Left ventricle myocardium inferior (tissue), 1 donor: ENCODE measurements at regions not wholly inside any gene's neighbourhood (a gene's known extent, or its start where the extent isn't known, plus 50 kb on each side); places are given as distances from the start of the nearest gene placed in this dataset.

ENCODE experiments used
- DNase-seq: peaks from one replicate; pipeline ENCODE4 v3.0.0-alpha.2; 2020
- H3K27ac ChIP-seq: fragments of 200-600 bp; replicated peaks from 2 replicates; pipeline ENCODE4 v1.8.0; 2021
- H3K27me3 ChIP-seq: fragments of 200-600 bp; 2 replicates; pipeline ENCODE4 v1.8.0; 2021; ENCODE audit warnings: low read depth
- H3K36me3 ChIP-seq: fragments of 200-600 bp; 2 replicates; pipeline ENCODE4 v1.8.0; 2021
- H3K4me1 ChIP-seq: fragments of 200-600 bp; 2 replicates; pipeline ENCODE4 v1.8.0; 2021
- H3K4me3 ChIP-seq: fragments of 200-600 bp; 2 replicates; pipeline ENCODE4 v1.8.0; 2021; ENCODE audit warnings: mild to moderate bottlenecking, moderate library complexity
- H3K9me3 ChIP-seq: fragments of 200-600 bp; replicated peaks from 2 replicates; pipeline ENCODE4 v1.8.0; 2021
- intact Hi-C: fragments of 100-400 bp; cut with micrococcal nuclease; formaldehyde crosslinking; loops from one replicate; pipeline ENCODE4 v1.11.0; 2022
- TF ChIP-seq, protein P1 (sequence below): fragments of 200-600 bp; IDR thresholded peaks from 2 replicates; pipeline ENCODE4 v1.8.0; 2021; ENCODE audit warnings: antibody characterized with exemption, mild to moderate bottlenecking, borderline replicate concordance
- donor health status: DM: no; HTN: yes; CAD: no; lungs with severe emphysema.

DNA sequence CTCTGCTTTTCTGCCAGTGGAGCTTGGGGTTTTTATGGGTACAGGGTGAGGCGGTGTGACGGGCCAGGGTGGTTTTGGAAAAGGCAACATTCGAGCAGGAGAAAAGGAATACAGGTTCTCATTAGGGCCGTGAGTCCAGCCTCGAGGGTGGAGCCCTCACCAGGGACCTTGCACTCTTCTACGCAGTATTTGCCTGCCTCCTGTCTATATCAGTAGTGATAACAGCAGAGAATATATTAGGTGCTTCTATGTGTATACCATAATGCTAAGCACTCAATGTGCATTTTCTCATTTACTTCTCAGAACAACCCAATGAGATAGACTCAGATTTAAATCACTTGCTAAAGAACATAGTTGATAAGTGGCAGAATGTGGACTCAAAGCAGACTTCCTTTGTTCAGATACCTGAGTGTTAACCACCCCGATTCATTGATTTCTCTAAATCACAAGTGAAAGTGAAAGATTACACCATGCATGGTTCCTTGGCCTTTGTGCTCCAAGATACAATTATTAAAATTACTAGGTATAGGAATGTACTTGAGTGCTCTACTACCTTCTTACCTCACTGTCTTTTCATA, 403.9 kb downstream of the PCDH7 start:
- Histone ChIP-seq H3K4me3 (no peak overlapping the region), H3K27ac (no peak overlapping the region), H3K4me1 (peaks cover 11% of the 10 kb centered on the region), H3K27me3 (no peaks in the 10 kb centered on the region), H3K36me3 (no peaks in the 10 kb centered on the region), H3K9me3 (no peaks in the 10 kb centered on the region)
- TF ChIP-seq, protein P1, sequence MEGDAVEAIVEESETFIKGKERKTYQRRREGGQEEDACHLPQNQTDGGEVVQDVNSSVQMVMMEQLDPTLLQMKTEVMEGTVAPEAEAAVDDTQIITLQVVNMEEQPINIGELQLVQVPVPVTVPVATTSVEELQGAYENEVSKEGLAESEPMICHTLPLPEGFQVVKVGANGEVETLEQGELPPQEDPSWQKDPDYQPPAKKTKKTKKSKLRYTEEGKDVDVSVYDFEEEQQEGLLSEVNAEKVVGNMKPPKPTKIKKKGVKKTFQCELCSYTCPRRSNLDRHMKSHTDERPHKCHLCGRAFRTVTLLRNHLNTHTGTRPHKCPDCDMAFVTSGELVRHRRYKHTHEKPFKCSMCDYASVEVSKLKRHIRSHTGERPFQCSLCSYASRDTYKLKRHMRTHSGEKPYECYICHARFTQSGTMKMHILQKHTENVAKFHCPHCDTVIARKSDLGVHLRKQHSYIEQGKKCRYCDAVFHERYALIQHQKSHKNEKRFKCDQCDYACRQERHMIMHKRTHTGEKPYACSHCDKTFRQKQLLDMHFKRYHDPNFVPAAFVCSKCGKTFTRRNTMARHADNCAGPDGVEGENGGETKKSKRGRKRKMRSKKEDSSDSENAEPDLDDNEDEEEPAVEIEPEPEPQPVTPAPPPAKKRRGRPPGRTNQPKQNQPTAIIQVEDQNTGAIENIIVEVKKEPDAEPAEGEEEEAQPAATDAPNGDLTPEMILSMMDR = no peak
- intact Hi-C loops = no loop called here
- DNase-seq = no peak

DNA sequence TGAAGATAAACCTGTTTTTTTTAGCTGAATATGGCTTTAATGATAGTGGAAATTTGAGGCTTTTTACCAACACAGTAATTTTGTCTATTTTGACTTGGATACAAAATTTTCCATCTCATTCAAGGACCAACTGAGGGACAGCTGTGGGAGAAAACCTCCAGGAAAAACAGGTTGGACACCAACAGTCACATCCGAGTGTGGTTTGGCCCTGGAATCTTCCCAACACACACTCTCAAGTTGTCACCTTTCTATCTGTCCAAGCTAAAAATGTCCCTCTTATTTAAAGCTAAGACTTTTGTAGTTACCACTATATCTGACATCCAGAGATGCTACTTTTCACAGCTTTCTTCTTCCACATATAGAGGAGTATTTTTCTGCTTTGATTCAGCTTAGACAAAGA, 404.9 kb downstream of the PCDH7 start:
- TF ChIP-seq, protein P1 = no peak
- Histone ChIP-seq H3K36me3 (no peaks in the 10 kb centered on the region), H3K27me3 (no peaks in the 10 kb centered on the region), H3K9me3 (no peaks in the 10 kb centered on the region), H3K4me3 (no peak overlapping the region), H3K4me1 (peaks cover 11% of the 10 kb centered on the region), H3K27ac (no peak overlapping the region)
- no peak for DNase-seq
- intact Hi-C loops = no loop called here

DNA sequence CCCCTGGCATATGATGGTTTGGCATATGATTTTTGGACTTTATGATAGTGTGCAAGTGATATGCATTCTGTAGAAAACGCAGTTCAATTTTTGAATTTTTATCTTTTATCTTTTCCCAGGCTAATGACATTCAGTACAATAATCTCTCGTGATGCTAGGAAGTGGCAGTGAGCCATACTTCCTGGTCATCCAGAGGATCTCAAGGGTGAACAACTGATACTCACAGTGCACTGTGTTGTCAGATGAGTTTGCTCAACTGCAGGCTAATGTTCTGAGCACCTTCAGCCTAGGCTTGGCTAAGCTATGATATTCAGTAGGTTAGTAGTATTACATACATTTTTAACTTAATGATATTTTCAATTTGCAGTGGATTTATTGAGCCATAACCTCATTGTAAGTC, 405.3 kb downstream of the PCDH7 start:
- intact Hi-C loops = no loop called here
- Histone ChIP-seq H3K4me3 (no peak overlapping the region), H3K4me1 (peaks cover 11% of the 10 kb centered on the region), H3K27me3 (no peaks in the 10 kb centered on the region), H3K36me3 (no peaks in the 10 kb centered on the region), H3K27ac (no peak overlapping the region), H3K9me3 (no peaks in the 10 kb centered on the region)
- TF ChIP-seq, protein P1 = no peak
- no peak for DNase-seq

DNA sequence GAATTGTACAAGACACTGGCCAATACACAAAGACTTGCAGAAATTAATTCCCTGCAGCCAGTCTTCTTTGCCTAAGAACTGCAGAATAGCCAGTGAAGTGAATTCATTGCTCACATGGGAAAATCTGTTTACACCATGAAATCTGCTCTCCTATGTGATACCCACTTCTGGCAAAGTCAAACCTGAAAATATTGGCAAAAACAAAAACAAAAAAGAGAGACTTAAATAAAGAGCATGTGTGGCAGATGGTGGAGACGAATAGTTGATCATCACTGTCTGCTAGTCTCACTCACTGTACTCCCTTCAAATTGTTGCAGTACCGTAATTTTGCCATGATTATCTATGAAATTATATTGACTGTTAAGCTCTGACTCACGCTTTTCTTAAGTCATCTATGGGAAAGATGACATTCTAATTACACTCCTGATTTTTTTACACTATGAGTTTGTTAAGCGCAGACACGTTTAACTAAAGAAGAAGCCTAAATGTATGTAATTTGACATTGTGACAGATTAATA, 406.8 kb downstream of the PCDH7 start:
- Histone ChIP-seq H3K36me3 (no peaks in the 10 kb centered on the region), H3K27ac (no peak overlapping the region), H3K4me1 (peaks cover 11% of the 10 kb centered on the region), H3K9me3 (no peaks in the 10 kb centered on the region), H3K27me3 (no peaks in the 10 kb centered on the region), H3K4me3 (no peak overlapping the region)
- intact Hi-C loops = no loop called here
- no peak for DNase-seq
- TF ChIP-seq, protein P1 = no peak

DNA sequence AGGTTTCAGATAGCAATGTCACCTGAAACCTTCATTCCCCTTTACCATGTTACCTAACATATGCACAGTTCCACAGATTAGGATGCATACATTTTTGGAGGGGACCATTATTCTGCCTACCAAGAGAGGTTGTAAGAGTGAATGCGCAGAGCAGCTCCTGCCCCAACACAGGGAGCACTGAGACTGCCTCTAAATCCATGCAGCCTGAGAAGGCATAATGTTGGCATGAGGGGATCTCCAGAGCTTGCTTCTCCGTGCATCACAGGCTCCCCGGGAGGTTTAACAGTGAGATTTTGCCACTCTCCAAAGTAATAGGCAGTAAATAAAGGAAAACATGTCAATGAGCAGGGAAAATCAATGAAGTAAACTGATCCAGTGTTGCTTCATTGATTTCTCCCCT, 410.8 kb downstream of the PCDH7 start:
- intact Hi-C loops = no loop called here
- no peaks in the 10 kb centered on the region for H3K36me3 ChIP-seq
- no peak overlapping the region for H3K27ac ChIP-seq
- TF ChIP-seq, protein P1 = no peak
- no peaks in the 10 kb centered on the region for H3K9me3 ChIP-seq
- no peak overlapping the region for H3K4me3 ChIP-seq
- no peaks in the 10 kb centered on the region for H3K27me3 ChIP-seq
- no peak for DNase-seq
- H3K4me1 ChIP-seq = peaks cover 9% of the 10 kb centered on the region

DNA sequence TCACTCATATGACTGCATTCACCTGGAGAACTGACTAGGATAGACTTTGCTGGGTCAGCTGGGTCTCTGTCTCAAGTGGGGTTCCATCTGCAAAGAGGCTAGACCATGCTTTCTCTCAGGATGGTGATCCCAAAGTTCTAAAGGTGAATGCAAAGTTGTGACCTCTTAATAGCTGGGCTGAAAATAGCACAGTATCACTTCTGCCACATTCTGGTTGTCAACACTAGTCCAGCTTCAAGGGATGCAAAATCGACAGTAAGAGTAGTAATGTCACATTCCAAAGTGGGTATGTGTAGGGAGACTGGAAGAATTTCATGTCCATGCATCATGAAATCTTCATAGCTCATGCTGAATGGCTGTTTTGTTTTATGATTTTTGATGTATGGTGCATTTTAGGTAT, 414.6 kb downstream of the PCDH7 start:
- Histone ChIP-seq H3K4me1 (peaks cover 9% of the 10 kb centered on the region), H3K36me3 (no peaks in the 10 kb centered on the region), H3K27me3 (no peaks in the 10 kb centered on the region), H3K9me3 (no peaks in the 10 kb centered on the region), H3K27ac (peak overlapping the region; percentile 65), H3K4me3 (no peak overlapping the region)
- intact Hi-C loops = no loop called here
- no peak for DNase-seq
- TF ChIP-seq, protein P1 = no peak
